H1 (cell line): ENCODE measurements at regions not wholly inside any gene's neighbourhood (a gene's known extent, or its start where the extent isn't known, plus 50 kb on each side); places are given as distances from the start of the nearest gene placed in this dataset.

ENCODE experiments used
- CTCF ChIA-PET: fragments of 300-600 bp; sonication (Branson Sonifier 250); formaldehyde crosslinking; loops from one replicate; lab custom pipeline; 2021; ENCODE audit not compliant: partially characterized antibody; lab: Charles Lee
- POLR2A ChIA-PET: fragments of 300-600 bp; sonication (Branson Sonifier 250); formaldehyde crosslinking; loops from one replicate; lab custom pipeline; 2021; ENCODE audit warnings: inconsistent platforms; ENCODE audit not compliant: partially characterized antibody; lab: Charles Lee
- DNase-seq, 2 experiments: peaks; one replicate each; pipeline versions ENCODE4 v3.0.0 to v3.0.0-alpha.2; 2010 to 2022; ENCODE audit warnings: low spot score in 2 of 2, low read depth in 1 of 2, mixed read lengths in 1 of 2
- FAIRE-seq: peaks from 2 replicates; lab custom pipeline; 2011; peaks lifted over from hg19 to GRCh38; lab: Jason Lieb, UNC
- H2AFZ ChIP-seq: 2 replicates; pipeline ENCODE4 v1.8.1; 2012; ENCODE audit warnings: low read length, inconsistent platforms
- H2AK5ac ChIP-seq: 2 replicates; pipeline ENCODE4 v1.6.1; 2013; ENCODE audit warnings: low read depth, low read length
- H2BK120ac ChIP-seq: replicated peaks from 2 replicates; pipeline ENCODE3; 2013; ENCODE audit warnings: low read depth, low read length, inconsistent platforms
- H2BK12ac ChIP-seq: 2 replicates; pipeline ENCODE4 v1.6.1; 2013; ENCODE audit warnings: low read depth, low read length
- H2BK15ac ChIP-seq: 2 replicates; pipeline ENCODE4 v1.6.1; 2013; ENCODE audit warnings: low read length
- H2BK20ac ChIP-seq: 2 replicates; pipeline ENCODE4 v1.6.1; 2013; ENCODE audit warnings: low read length
- H2BK5ac ChIP-seq: 2 replicates; pipeline ENCODE4 v1.6.1; 2013; ENCODE audit warnings: low read depth, low read length
- H3K14ac ChIP-seq: 2 replicates; pipeline ENCODE4 v1.6.1; 2013; ENCODE audit warnings: inconsistent platforms; ENCODE audit not compliant: insufficient read length
- H3K18ac ChIP-seq: 2 replicates; pipeline ENCODE4 v1.6.1; 2013; ENCODE audit warnings: low read length; ENCODE audit errors: extremely low read depth
- H3K23ac ChIP-seq: 2 replicates; pipeline ENCODE4 v1.6.1; 2013; ENCODE audit warnings: inconsistent platforms; ENCODE audit not compliant: insufficient read length
- H3K23me2 ChIP-seq: 2 replicates; pipeline ENCODE4 v1.6.1; 2013; ENCODE audit warnings: low read depth, low read length
- H3K27ac ChIP-seq: 2 replicates; pipeline ENCODE4 v1.6.1; 2011; ENCODE audit warnings: low read depth, low read length, inconsistent platforms
- H3K27me3 ChIP-seq, 4 experiments: replicated peaks in 1 of 4; 1 replicate in 1 of 4; 2 replicates in 3 of 4; pipeline versions ENCODE4 v1.6.1 to v1.8.1; 2011 to 2013; ENCODE audit warnings: low read length in 3 of 4, mild to moderate bottlenecking in 3 of 4, inconsistent platforms in 2 of 4, mixed read lengths in 2 of 4, moderate library complexity in 1 of 4; ENCODE audit not compliant: control insufficient read depth in 3 of 4, insufficient read depth in 3 of 4; ENCODE audit errors: extremely low read depth in 1 of 4
- H3K36me3 ChIP-seq, 4 experiments: 2 replicates each; pipeline versions ENCODE4 v1.6.1 to v1.8.1; 2011 to 2013; ENCODE audit warnings: mild to moderate bottlenecking in 4 of 4, low read length in 3 of 4, moderate library complexity in 2 of 4, control low read depth in 1 of 4, inconsistent platforms in 1 of 4; ENCODE audit not compliant: insufficient read depth in 4 of 4, control insufficient read depth in 2 of 4
- H3K4ac ChIP-seq: replicated peaks from 2 replicates; pipeline ENCODE3; 2013; ENCODE audit warnings: low read length, low read depth, mixed read lengths, inconsistent platforms; ENCODE audit not compliant: insufficient read length
- H3K4me1 ChIP-seq, 4 experiments: replicated peaks in 1 of 4; 1 replicate in 1 of 4; 2 replicates in 3 of 4; pipeline versions ENCODE4 v1.6.1 to v1.8.1; 2011 to 2013; ENCODE audit warnings: low read length in 3 of 4, inconsistent platforms in 2 of 4, mixed read lengths in 1 of 4; ENCODE audit not compliant: insufficient read depth in 4 of 4, control insufficient read depth in 3 of 4
- H3K4me2 ChIP-seq, 2 experiments: 2 replicates each; pipeline versions ENCODE4 v1.6.1 to v1.8.1; 2011 to 2013; ENCODE audit warnings: low read depth in 2 of 2, low read length in 2 of 2, control low read depth in 1 of 2, inconsistent platforms in 1 of 2, mild to moderate bottlenecking in 1 of 2; ENCODE audit not compliant: insufficient read depth in 1 of 2
- H3K4me3 ChIP-seq, 4 experiments: fragments of 200-600, 300-600 bp in 1 of 4; sonication (generic), shearing (Covaris generic), sonication (Bioruptor Twin) in 1 of 4; 2 replicates each; pipeline versions ENCODE4 v1.5.1 to v1.8.1; 2011 to 2016; ENCODE audit warnings: low read length in 4 of 4, low read depth in 3 of 4, control low read depth in 2 of 4, inconsistent platforms in 2 of 4, mild to moderate bottlenecking in 2 of 4, mixed read lengths in 1 of 4, moderate library complexity in 1 of 4; ENCODE audit not compliant: insufficient read depth in 2 of 4; ENCODE audit errors: extremely low read depth in 1 of 4
- H3K56ac ChIP-seq: replicated peaks from 2 replicates; pipeline ENCODE3; 2013; ENCODE audit warnings: low read depth, mild to moderate bottlenecking, mixed read lengths, low read length, inconsistent platforms; ENCODE audit not compliant: insufficient read length
- H3K79me1 ChIP-seq: 2 replicates; pipeline ENCODE4 v1.6.1; 2013; ENCODE audit warnings: low read depth, low read length, control low read depth
- H3K79me2 ChIP-seq, 2 experiments: 2 replicates each; pipeline versions ENCODE4 v1.6.1 to v1.8.1; 2012 to 2013; ENCODE audit warnings: low read length in 2 of 2, mild to moderate bottlenecking in 2 of 2, inconsistent platforms in 1 of 2; ENCODE audit not compliant: insufficient read depth in 2 of 2, control insufficient read depth in 1 of 2
- H3K9ac ChIP-seq, 4 experiments: replicated peaks in 1 of 4; 1 replicate in 1 of 4; 2 replicates in 3 of 4; pipeline versions ENCODE4 v1.6.1 to v1.8.1; 2011 to 2013; ENCODE audit warnings: low read depth in 3 of 4, low read length in 3 of 4, control low read depth in 2 of 4, mild to moderate bottlenecking in 2 of 4, moderate library complexity in 2 of 4, inconsistent platforms in 1 of 4; ENCODE audit errors: extremely low read depth in 1 of 4
- H3K9me3 ChIP-seq, 2 experiments: 2 replicates each; pipeline versions ENCODE4 v1.6.1 to v1.8.1; 2012 to 2013; ENCODE audit warnings: mild to moderate bottlenecking in 2 of 2, moderate library complexity in 2 of 2, control low read depth in 1 of 2, inconsistent platforms in 1 of 2, low read depth in 1 of 2, low read length in 1 of 2, mixed read lengths in 1 of 2; ENCODE audit not compliant: insufficient read depth in 2 of 2
- H4K20me1 ChIP-seq, 2 experiments: replicated peaks in 1 of 2; 2 replicates each; pipeline versions ENCODE3 to v1.8.1; 2011 to 2013; ENCODE audit warnings: inconsistent platforms in 2 of 2, low read length in 2 of 2, mild to moderate bottlenecking in 1 of 2; ENCODE audit not compliant: insufficient read depth in 2 of 2, control insufficient read depth in 1 of 2
- H4K5ac ChIP-seq: 2 replicates; pipeline ENCODE4 v1.6.1; 2013; ENCODE audit warnings: low read length, low read depth, mixed read lengths, inconsistent platforms; ENCODE audit not compliant: insufficient read length
- H4K8ac ChIP-seq: 2 replicates; pipeline ENCODE4 v1.8.0; 2013; ENCODE audit warnings: mild to moderate bottlenecking, moderate library complexity, low read length, inconsistent platforms; ENCODE audit not compliant: insufficient read depth; ENCODE audit errors: extremely low read depth
- H4K91ac ChIP-seq: replicated peaks from 2 replicates; pipeline ENCODE3; 2013; ENCODE audit warnings: low read length, mixed read lengths, inconsistent platforms; ENCODE audit not compliant: insufficient read length
- JUN ChIP-seq: IDR thresholded peaks from 2 replicates; pipeline ENCODE4 v1.6.1; 2011; ENCODE audit warnings: low read depth, mild to moderate bottlenecking, improper control_type of control experiment, low read length
- POLR2A ChIP-seq, 2 experiments: IDR thresholded peaks; 1 replicate in 1 of 2; 2 replicates in 1 of 2; pipeline ENCODE4 v1.6.1; 2011; ENCODE audit warnings: low read depth in 2 of 2, low read length in 2 of 2, mild to moderate bottlenecking in 2 of 2; ENCODE audit errors: control extremely low read depth in 1 of 2
- USF2 ChIP-seq: IDR thresholded peaks from 2 replicates; pipeline ENCODE4 v1.6.1; 2011; ENCODE audit warnings: low read length, improper control_type of control experiment

GRCh38 chr1:78836726-78837125, 169.8 kb downstream of the ADGRL4 start:
- no peak overlapping the region for H3K18ac ChIP-seq
- H4K91ac ChIP-seq: no peak overlapping the region
- no peaks in the 10 kb centered on the region for H3K23me2 ChIP-seq
- no peak overlapping the region for H3K4ac ChIP-seq
- no peak overlapping the region for H4K5ac ChIP-seq
- FAIRE-seq (no peak), DNase-seq (no peak)
- no peaks in the 10 kb centered on the region for H3K79me1 ChIP-seq
- peaks cover 0 to 4% (median 0%) of the 10 kb centered on the region in 4 experiments; a peak in 2 of 7 replicates for H3K4me1 ChIP-seq
- no peak overlapping the region for H3K56ac ChIP-seq
- no peak overlapping the region for H3K9ac ChIP-seq
- H3K27me3 ChIP-seq: no peaks in the 10 kb centered on the region
- no peak overlapping the region for H2BK5ac ChIP-seq
- no peaks in the 10 kb centered on the region for H3K9me3 ChIP-seq
- H3K4me2 ChIP-seq: no peak overlapping the region
- no peak overlapping the region for H2BK15ac ChIP-seq
- no peak overlapping the region for H2BK20ac ChIP-seq
- H3K14ac ChIP-seq: no peak overlapping the region
- H3K23ac ChIP-seq: no peak overlapping the region
- CTCF ChIA-PET: interaction anchor here (0.9 to 5.2 kb wide), 2 partner anchors 208 to 362 kb away, joined by 3 to 68 read pairs; no protein-coding TSS in a partner anchor
- no peaks in the 10 kb centered on the region for H3K36me3 ChIP-seq
- H3K4me3 ChIP-seq: no peak overlapping the region
- H3K79me2 ChIP-seq: no peaks in the 10 kb centered on the region
- POLR2A ChIA-PET: no interaction called here
- H2AFZ ChIP-seq: no peak overlapping the region
- H2AK5ac ChIP-seq: no peak overlapping the region
- no peak overlapping the region for H3K27ac ChIP-seq
- H2BK12ac ChIP-seq: no peak overlapping the region
- H4K8ac ChIP-seq: no peak overlapping the region
- no peak overlapping the region for H2BK120ac ChIP-seq
- no peaks in the 10 kb centered on the region for H4K20me1 ChIP-seq
- TF ChIP-seq POLR2A (IDR thresholded peaks at IDR 0.05; ENCODE audit: control extremely low read depth in 1 of 2, low read depth in 2 of 2, low read length in 2 of 2) (no peak), JUN (no peak), USF2 (no peak)
